ENCODE measurements at regions not wholly inside any gene's neighbourhood (a gene's known extent, or its start where the extent isn't known, plus 50 kb on each side); places are given as distances from the start of the nearest gene placed in this dataset.

DNA sequence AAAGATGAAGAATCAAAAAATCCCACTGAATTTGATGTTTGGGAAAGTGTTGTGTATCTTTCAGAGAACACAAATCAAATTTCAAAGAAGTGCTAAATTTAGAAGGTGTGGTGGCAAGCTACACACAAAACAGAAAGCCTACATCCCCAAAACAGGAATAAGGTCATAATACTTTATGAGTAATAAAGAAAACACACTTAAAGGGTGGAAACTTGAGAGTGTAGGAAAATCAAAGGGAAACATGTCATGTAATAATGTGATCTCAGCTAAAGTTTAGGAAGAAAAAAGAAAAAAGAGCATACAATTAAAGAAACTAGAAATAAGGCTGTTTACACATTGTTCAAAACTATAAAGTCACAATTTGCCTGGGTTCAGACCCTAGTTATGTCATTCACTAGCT, 668.7 kb downstream of the PCDH17 start:
- Histone ChIP-seq H3K36me3 (ENCODE audit: control insufficient read depth in 2 of 2, insufficient read depth in 2 of 2, low read length in 1 of 2) (no peaks in the 10 kb centered on the region), H3K27me3 (replicated peaks in 1 of 2; ENCODE audit: control insufficient read depth in 2 of 2, insufficient read depth in 2 of 2, low read length in 1 of 2) (no peaks in the 10 kb centered on the region), H3K9me3 (replicated peaks; ENCODE audit: control insufficient read depth, insufficient read depth, low read length) (no peaks in the 10 kb centered on the region), H3K4me2 (ENCODE audit: control insufficient read depth, insufficient read depth) (no peak overlapping the region), H2AFZ (ENCODE audit: control insufficient read depth, low read depth, low read length) (no peak overlapping the region), H3K9ac (ENCODE audit: control insufficient read depth, insufficient read depth, low read length) (no peak overlapping the region), H3K4me1 (ENCODE audit: control insufficient read depth, insufficient read depth, low read length) (no peaks in the 10 kb centered on the region), H3K4me3 (no peak overlapping the region), H3K27ac (ENCODE audit: control insufficient read depth, insufficient read depth) (no peak overlapping the region), H4K20me1 (ENCODE audit: control insufficient read depth, insufficient read depth) (no peaks in the 10 kb centered on the region), H3K79me2 (ENCODE audit: control insufficient read depth, insufficient read depth, low read length) (no peaks in the 10 kb centered on the region)
- no TSS peak for BruUV-seq (replicated peaks)
- POLR2A ChIA-PET = no interaction called here
- DNase-seq (ENCODE audit: low read depth, low spot score) = no peak
- FAIRE-seq = no peak
- SMC1A ChIA-PET (ENCODE audit: uncharacterized antibody, unreplicated experiment) = interaction anchor here (0.7 to 1.6 kb wide), 6 partner anchors 19 to 660 kb away, joined by 3 to 5 read pairs (median 4); no protein-coding TSS in a partner anchor
- intact Hi-C loops (cut with micrococcal nuclease; ENCODE audit: unreplicated experiment) (loop anchor here (10.0 kb wide), 1 partner anchor 665 kb away; no protein-coding TSS in a partner anchor), in situ Hi-C loops (cut with MboI) (no loop called here)
- RAD21 ChIA-PET (ENCODE audit: unreplicated experiment) = interaction anchor here (1.2 to 1.4 kb wide), 2 partner anchors 9 to 661 kb away, joined by 3 read pairs; no protein-coding TSS in a partner anchor
- CTCF ChIA-PET = interaction anchor here (0.7 to 1.8 kb wide), 4 partner anchors 10 to 76 kb away, joined by 3 to 7 read pairs (median 4); no protein-coding TSS in a partner anchor
- TF ChIP-seq, protein P1, sequence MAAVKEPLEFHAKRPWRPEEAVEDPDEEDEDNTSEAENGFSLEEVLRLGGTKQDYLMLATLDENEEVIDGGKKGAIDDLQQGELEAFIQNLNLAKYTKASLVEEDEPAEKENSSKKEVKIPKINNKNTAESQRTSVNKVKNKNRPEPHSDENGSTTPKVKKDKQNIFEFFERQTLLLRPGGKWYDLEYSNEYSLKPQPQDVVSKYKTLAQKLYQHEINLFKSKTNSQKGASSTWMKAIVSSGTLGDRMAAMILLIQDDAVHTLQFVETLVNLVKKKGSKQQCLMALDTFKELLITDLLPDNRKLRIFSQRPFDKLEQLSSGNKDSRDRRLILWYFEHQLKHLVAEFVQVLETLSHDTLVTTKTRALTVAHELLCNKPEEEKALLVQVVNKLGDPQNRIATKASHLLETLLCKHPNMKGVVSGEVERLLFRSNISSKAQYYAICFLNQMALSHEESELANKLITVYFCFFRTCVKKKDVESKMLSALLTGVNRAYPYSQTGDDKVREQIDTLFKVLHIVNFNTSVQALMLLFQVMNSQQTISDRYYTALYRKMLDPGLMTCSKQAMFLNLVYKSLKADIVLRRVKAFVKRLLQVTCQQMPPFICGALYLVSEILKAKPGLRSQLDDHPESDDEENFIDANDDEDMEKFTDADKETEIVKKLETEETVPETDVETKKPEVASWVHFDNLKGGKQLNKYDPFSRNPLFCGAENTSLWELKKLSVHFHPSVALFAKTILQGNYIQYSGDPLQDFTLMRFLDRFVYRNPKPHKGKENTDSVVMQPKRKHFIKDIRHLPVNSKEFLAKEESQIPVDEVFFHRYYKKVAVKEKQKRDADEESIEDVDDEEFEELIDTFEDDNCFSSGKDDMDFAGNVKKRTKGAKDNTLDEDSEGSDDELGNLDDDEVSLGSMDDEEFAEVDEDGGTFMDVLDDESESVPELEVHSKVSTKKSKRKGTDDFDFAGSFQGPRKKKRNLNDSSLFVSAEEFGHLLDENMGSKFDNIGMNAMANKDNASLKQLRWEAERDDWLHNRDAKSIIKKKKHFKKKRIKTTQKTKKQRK (IDR thresholded peaks at IDR 0.05; ENCODE audit: low read depth, low read length) = no peak
- TF ChIP-seq IKZF1 (conservative IDR thresholded peaks at IDR 0.05) = 0 out of 2 replicates have a peak, but pooled peaks have one; percentile 12
- no peak for ATAC-seq
